ENCODE measurements at regions not wholly inside any gene's neighbourhood (a gene's known extent, or its start where the extent isn't known, plus 50 kb on each side); places are given as distances from the start of the nearest gene placed in this dataset.
"Not testable (repeated sequence)": the region's sequence is repeated elsewhere in the genome, so short reads cannot be mapped to it uniquely, and the experiment has no call there.

GRCh38 chr2:393711-394696, 106.1 kb upstream of the ALKAL2 start:
- DNase-seq, result no peak

GRCh38 chr2:392926-393280, 105.0 kb upstream of the ALKAL2 start:
- DNase-seq, result no peak

- no peak for DNase-seq
Measured at GRCh38 chr2:392181-392925, 104.5 kb upstream of the ALKAL2 start.

- no peak for DNase-seq
Measured at GRCh38 chr2:391696-392095, 103.8 kb upstream of the ALKAL2 start.

GRCh38 chr2:390959-391358, 103.1 kb upstream of the ALKAL2 start:
- no peak for DNase-seq

GRCh38 chr2:389985-390384, 102.1 kb upstream of the ALKAL2 start:
- not testable (repeated sequence) for DNase-seq

GRCh38 chr2:388752-389151, 100.9 kb upstream of the ALKAL2 start:
- DNase-seq, result not testable (repeated sequence)

GRCh38 chr2:387980-388421, 100.1 kb upstream of the ALKAL2 start:
- no peak for DNase-seq

- no peak for DNase-seq
Measured at GRCh38 chr2:386406-387103, 98.7 kb upstream of the ALKAL2 start.

GRCh38 chr2:385785-386184, 97.9 kb upstream of the ALKAL2 start:
- no peak for DNase-seq

GRCh38 chr2:385061-385460, 97.2 kb upstream of the ALKAL2 start:
- no peak for DNase-seq

- DNase-seq, result no peak
Measured at GRCh38 chr2:383888-384287, 96.0 kb upstream of the ALKAL2 start.

GRCh38 chr2:383178-383577, 95.3 kb upstream of the ALKAL2 start:
- no peak for DNase-seq

GRCh38 chr2:382728-383022, 94.8 kb upstream of the ALKAL2 start:
- DNase-seq, result no peak

GRCh38 chr2:381941-382727, 94.2 kb upstream of the ALKAL2 start:
- no peak for DNase-seq

- no peak for DNase-seq
Measured at GRCh38 chr2:381181-381580, 93.3 kb upstream of the ALKAL2 start.

GRCh38 chr2:380772-381171, 92.9 kb upstream of the ALKAL2 start:
- DNase-seq, result no peak

- DNase-seq, result no peak
Measured at GRCh38 chr2:380221-380620, 92.3 kb upstream of the ALKAL2 start.

GRCh38 chr2:379778-380177, 91.9 kb upstream of the ALKAL2 start:
- no peak for DNase-seq

GRCh38 chr2:378364-378763, 90.5 kb upstream of the ALKAL2 start:
- DNase-seq, result no peak

GRCh38 chr2:377414-377813, 89.5 kb upstream of the ALKAL2 start:
- no peak for DNase-seq

GRCh38 chr2:375956-376307, 88.0 kb upstream of the ALKAL2 start:
- no peak for DNase-seq
